ENCODE measurements at regions not wholly inside any gene's neighbourhood (a gene's known extent, or its start where the extent isn't known, plus 50 kb on each side); places are given as distances from the start of the nearest gene placed in this dataset.
"Not testable (repeated sequence)": the region's sequence is repeated elsewhere in the genome, so short reads cannot be mapped to it uniquely, and the experiment has no call there.

DNA sequence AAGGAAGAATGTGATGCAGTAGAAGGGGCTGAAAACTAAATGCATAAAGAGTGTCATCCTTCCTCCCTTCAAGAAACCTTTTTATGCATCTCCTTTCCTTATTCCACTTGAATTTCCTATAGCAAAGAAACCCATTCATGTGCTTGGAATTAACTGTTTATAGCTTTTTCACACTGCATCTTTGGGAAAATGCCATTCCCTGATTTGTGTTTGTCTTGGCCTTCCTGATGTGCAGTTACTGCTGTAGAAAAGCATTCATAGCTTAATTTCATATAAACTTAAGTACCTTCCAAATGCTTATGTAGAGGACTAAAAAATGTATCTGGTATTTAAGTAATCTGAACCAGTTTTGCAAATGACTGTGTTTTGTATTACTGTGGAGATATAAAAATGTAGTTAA lies 61.8 kb downstream of the SDR9C7 start:
- Mint-ChIP-seq H3K9me3 (peaks cover 34% of the 10 kb centered on the region), H3K27me3 (ENCODE audit: low read depth, poor library complexity) (peaks cover 36% of the 10 kb centered on the region), H3K4me3 (no peak overlapping the region), H3K36me3 (ENCODE audit: low read depth) (no peaks in the 10 kb centered on the region), H3K4me1 (no peaks in the 10 kb centered on the region), H3K27ac (no peak overlapping the region)
- no peak for DNase-seq
- TF ChIP-seq, protein P1, sequence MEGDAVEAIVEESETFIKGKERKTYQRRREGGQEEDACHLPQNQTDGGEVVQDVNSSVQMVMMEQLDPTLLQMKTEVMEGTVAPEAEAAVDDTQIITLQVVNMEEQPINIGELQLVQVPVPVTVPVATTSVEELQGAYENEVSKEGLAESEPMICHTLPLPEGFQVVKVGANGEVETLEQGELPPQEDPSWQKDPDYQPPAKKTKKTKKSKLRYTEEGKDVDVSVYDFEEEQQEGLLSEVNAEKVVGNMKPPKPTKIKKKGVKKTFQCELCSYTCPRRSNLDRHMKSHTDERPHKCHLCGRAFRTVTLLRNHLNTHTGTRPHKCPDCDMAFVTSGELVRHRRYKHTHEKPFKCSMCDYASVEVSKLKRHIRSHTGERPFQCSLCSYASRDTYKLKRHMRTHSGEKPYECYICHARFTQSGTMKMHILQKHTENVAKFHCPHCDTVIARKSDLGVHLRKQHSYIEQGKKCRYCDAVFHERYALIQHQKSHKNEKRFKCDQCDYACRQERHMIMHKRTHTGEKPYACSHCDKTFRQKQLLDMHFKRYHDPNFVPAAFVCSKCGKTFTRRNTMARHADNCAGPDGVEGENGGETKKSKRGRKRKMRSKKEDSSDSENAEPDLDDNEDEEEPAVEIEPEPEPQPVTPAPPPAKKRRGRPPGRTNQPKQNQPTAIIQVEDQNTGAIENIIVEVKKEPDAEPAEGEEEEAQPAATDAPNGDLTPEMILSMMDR (IDR thresholded peaks at IDR 0.05), result no peak

DNA sequence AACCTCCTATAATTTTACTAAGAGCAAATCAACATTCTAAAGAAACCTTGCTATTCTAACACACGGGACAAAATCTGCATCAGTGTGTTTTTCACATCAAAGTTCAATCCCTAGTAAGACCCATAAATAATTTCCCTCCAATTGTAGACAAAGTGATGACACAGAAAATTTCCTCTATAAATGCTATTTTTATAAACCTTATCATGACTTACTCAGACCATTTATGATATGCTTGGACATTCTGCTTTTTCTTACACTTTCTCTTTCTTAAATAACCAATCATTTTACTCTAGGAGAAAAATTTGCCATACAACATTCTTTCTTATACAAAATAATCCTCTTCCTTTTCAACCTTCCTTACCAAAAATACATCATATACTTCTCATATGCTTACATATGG lies 67.0 kb downstream of the SDR9C7 start:
- Mint-ChIP-seq H3K4me1 (no peaks in the 10 kb centered on the region), H3K9me3 (peaks cover 74% of the 10 kb centered on the region)
- no peak for DNase-seq

DNA sequence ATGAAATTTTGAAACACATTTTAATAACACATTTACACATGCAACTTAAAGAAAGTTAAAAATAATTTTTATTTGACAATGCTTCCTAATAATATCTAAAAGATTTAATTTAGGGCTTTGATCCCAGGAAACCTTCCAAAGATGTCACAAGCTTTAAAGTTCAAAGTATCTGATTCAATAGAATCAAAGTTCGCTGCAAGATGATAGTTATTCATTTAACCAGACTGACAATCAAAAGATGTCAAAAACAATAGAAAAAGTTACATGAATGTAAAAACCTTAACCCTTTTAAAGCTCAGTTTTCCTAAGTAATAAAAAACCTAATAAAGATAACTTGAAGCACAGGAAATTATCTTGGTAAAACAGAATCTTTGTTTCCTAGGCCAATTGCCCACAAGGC lies 67.7 kb downstream of the SDR9C7 start:
- Mint-ChIP-seq H3K36me3 (ENCODE audit: low read depth) (peaks cover 5% of the 10 kb centered on the region), H3K9me3 (peaks cover 80% of the 10 kb centered on the region), H3K4me1 (no peaks in the 10 kb centered on the region), H3K27me3 (ENCODE audit: low read depth, poor library complexity) (peaks cover 34% of the 10 kb centered on the region), H3K4me3 (no peak overlapping the region), H3K27ac (no peak overlapping the region)
- DNase-seq, result no peak
- TF ChIP-seq, protein P1 (IDR thresholded peaks at IDR 0.05), result no peak

More for the DNA sequence above, 67.0 kb downstream of the SDR9C7 start:
- Mint-ChIP-seq H3K27me3 (ENCODE audit: low read depth, poor library complexity) (peaks cover 36% of the 10 kb centered on the region), H3K4me3 (no peak overlapping the region), H3K36me3 (ENCODE audit: low read depth) (peaks cover 5% of the 10 kb centered on the region), H3K27ac (no peak overlapping the region)
- TF ChIP-seq, protein P1 (IDR thresholded peaks at IDR 0.05), result no peak

DNA sequence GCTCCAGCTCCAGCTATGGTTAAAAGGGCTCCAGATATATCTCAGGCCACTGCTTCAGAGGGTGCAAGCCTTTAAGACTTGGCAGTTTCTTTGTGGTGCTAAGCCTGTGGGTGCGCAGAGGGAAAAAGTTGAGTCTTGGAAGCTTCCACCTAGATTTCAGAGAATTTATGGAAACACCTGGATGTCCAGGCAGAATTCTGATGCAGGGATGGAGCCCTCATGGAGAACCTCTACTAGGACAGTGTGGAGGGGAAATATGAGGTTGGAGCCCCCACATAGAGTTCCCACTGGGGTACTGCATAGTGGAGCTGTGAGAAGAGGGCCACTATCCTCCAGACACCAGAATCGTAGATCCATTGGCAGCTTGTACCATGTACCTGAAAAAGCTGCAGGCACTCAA lies 69.9 kb downstream of the SDR9C7 start:
- TF ChIP-seq, protein P1 (IDR thresholded peaks at IDR 0.05), result no peak
- DNase-seq, result no peak
- peaks cover 26% of the 10 kb centered on the region for H3K27me3 Mint-ChIP-seq (ENCODE audit: low read depth, poor library complexity)
- H3K4me3 Mint-ChIP-seq, result no peak overlapping the region
- peaks cover 77% of the 10 kb centered on the region for H3K9me3 Mint-ChIP-seq
- no peak overlapping the region for H3K27ac Mint-ChIP-seq
- H3K36me3 Mint-ChIP-seq (ENCODE audit: low read depth), result peaks cover 5% of the 10 kb centered on the region
- H3K4me1 Mint-ChIP-seq, result no peaks in the 10 kb centered on the region

DNA sequence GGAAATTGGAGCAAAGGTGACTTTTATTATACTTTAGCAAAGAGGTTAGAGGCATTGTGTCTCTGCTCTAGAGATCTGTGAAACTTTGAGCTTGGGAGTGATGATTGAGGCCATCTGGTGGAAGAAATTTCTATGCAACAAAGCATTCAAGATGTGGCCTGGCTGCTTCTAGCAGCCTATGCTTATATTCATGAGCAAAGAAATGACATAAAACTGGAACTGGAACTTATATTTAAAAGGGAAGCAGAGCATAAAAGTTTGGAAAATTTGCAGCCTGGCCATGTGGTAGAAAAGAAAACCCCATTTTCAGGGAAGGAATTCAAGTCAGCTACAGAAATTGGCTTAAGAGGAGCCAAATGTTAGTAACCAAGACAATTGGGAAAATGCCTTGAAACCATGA lies 70.4 kb downstream of the SDR9C7 start:
- H3K27ac Mint-ChIP-seq, result no peak overlapping the region
- no peak for DNase-seq
- no peak overlapping the region for H3K4me3 Mint-ChIP-seq
- H3K9me3 Mint-ChIP-seq, result peaks cover 74% of the 10 kb centered on the region
- no peaks in the 10 kb centered on the region for H3K4me1 Mint-ChIP-seq
- TF ChIP-seq, protein P1 (IDR thresholded peaks at IDR 0.05), result no peak
- peaks cover 25% of the 10 kb centered on the region for H3K27me3 Mint-ChIP-seq (ENCODE audit: low read depth, poor library complexity)
- H3K36me3 Mint-ChIP-seq (ENCODE audit: low read depth), result peaks cover 5% of the 10 kb centered on the region

DNA sequence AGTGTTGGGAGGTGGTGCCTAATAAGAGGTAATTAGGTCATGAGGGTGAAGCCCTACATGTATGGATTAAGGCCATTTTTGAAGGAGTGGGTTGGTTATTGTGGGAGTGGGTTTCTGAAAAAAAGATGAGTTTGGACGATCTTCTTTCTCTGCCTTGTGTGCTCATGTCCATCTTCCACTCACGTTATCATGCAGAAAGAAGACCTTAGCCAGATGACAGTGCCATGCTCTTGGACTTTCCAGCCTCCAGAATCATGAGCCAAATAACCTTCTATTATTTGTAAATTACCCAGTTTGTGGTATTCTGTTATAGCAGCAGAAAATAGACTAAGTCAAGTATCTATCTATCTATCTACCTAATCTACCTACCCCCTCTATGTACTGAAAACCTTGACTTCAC lies 71.9 kb downstream of the SDR9C7 start:
- Mint-ChIP-seq H3K9me3 (peaks cover 63% of the 10 kb centered on the region), H3K4me1 (no peaks in the 10 kb centered on the region), H3K27me3 (ENCODE audit: low read depth, poor library complexity) (peaks cover 18% of the 10 kb centered on the region), H3K27ac (no peak overlapping the region), H3K4me3 (no peak overlapping the region), H3K36me3 (ENCODE audit: low read depth) (peaks cover 5% of the 10 kb centered on the region)
- DNase-seq, result no peak
- TF ChIP-seq, protein P1 (IDR thresholded peaks at IDR 0.05), result no peak

DNA sequence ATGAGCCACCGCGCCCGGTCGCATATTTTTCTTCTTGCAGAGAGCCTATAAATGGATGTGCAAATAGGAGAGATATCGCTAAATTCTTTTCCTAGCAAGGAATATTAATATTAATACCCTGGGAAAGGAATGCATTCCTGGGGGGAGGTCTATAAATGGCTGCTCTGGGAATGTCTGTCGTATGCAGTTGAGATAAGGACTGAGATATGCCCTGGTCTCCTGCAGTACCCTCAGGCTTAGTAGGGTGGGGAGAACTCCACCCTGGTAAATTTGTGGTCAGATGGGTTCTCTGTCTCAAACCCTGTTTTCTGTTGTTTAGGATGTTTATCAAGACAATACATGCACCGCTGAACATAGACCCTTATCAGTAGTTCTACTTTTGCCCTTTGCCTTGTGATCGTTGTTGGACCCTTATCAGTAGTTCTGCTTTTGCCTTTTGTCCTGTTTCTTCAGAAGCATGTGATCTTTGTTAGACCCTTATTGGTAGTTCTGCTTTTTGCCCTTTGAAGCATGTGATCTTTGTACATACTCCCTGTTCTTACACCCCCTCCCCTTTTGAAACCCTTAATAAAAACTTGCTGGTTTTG lies 80.7 kb downstream of the SDR9C7 start:
- Mint-ChIP-seq H3K9me3 (peaks cover 38% of the 10 kb centered on the region), H3K27me3 (ENCODE audit: low read depth, poor library complexity) (peaks cover 22% of the 10 kb centered on the region)

More for the DNA sequence above, 80.7 kb downstream of the SDR9C7 start:
- not testable (repeated sequence) for H3K27ac Mint-ChIP-seq; DNase-seq; H3K4me3 Mint-ChIP-seq; H3K4me1 Mint-ChIP-seq; H3K36me3 Mint-ChIP-seq (ENCODE audit: low read depth)

Measured in nephron progenitor cell (in vitro differentiated cells).